LNCAP (cell line): ENCODE measurements at regions not wholly inside any gene's neighbourhood (a gene's known extent, or its start where the extent isn't known, plus 50 kb on each side); places are given as distances from the start of the nearest gene placed in this dataset.

Experiments
- TF ChIP-seq, protein P1 (sequence below): fragments of 450-650 bp; IDR thresholded peaks from 2 replicates; pipeline ENCODE4 v1.5.1; 2017; ENCODE audit warnings: mild to moderate bottlenecking

DNA sequence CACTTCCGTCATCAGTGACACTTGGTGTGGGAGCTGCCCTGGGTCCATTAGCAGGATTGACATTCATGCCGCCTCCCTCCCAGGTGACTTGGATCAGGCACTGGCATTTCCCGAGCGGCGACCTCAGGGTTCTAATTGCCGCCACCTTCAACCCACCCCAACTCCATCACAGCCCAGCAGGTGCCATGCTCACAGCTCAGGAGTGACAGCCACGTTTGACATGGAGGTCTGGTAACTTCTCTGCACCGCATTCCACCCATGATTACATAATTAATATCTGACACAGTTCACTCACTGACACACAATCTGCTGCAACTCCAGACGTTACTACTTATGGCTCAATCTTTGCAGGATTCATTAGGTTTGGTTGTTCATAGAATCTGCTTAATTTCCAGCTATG lies 450.9 kb upstream of the MYT1L start:
- TF ChIP-seq, protein P1, sequence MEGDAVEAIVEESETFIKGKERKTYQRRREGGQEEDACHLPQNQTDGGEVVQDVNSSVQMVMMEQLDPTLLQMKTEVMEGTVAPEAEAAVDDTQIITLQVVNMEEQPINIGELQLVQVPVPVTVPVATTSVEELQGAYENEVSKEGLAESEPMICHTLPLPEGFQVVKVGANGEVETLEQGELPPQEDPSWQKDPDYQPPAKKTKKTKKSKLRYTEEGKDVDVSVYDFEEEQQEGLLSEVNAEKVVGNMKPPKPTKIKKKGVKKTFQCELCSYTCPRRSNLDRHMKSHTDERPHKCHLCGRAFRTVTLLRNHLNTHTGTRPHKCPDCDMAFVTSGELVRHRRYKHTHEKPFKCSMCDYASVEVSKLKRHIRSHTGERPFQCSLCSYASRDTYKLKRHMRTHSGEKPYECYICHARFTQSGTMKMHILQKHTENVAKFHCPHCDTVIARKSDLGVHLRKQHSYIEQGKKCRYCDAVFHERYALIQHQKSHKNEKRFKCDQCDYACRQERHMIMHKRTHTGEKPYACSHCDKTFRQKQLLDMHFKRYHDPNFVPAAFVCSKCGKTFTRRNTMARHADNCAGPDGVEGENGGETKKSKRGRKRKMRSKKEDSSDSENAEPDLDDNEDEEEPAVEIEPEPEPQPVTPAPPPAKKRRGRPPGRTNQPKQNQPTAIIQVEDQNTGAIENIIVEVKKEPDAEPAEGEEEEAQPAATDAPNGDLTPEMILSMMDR: no peak

DNA sequence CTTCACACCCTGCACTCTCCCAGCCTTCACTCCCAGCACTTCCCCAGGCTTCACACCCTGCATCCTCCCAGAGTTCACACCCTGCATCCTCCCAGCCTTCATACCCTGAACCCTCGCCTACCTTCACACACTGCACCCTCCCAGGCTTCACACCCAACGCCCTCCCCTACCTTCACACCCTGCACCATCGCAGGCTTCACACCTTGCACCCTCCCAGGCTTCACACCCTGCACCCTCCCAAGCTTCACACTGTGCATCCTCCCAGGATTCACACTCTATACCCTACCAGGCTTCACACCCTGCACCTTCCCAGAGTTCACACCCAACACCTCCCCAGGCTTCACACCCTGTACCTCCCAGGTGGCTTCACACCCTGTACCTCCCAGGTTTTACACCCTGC lies 448.7 kb upstream of the MYT1L start:
- TF ChIP-seq, protein P1: no peak

DNA sequence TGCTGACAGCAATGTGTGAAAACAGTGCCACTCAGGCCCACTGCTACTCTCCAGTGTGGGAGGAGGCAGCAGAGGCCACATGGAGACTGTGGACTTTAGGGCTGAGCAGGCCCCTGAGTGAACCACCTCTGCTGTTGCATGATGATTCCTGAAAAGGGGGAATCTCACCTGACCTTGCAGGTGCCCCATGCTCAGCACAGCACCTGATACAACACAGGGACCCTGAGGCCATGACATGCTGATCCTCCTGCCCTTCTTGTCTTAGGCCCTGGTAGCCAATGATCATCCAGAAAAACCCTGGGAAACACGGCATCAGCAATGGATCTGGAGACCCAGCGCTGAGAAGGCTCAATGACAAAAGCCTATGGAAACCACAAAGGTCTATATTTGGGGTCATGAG lies 446.8 kb upstream of the MYT1L start:
- TF ChIP-seq, protein P1: no peak

DNA sequence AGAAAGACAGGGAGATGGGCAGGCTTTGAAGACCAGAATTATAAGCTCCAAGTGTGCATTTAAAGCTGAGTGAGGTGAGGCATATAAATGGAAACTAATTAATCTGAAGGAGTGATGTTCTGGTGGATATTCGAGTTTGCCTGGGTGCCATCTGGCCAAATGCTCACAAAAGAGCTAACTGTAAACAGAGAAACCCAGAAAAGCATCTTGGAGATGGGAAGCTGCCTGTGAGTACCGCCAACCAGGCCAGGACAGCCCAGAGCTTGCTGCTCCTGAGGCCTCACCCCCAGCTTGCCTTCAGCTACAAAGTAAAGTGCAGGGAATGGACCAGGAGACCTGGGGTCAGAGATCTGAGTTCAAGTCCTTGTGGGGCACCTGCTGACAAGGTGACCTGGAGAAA lies 446.1 kb upstream of the MYT1L start:
- TF ChIP-seq, protein P1: no peak

DNA sequence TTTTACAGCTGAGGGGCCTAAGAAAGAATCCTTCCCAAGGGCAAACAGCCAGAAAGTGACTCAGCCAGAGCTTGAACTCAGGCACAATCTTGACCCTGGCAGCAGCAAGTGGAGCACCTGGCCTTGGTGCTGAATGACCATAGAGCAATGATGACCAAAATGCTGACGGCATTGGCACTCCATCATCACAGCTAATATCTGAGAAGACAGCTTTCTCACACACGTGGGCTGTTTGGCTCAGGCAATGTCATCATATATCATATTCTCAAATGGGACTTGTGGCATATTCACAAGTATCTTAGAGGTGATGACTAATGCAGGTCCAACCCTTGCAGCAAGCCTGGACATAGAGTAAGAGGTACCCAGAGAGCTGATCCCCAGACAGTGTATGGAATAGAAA lies 443.9 kb upstream of the MYT1L start:
- TF ChIP-seq, protein P1: no peak

DNA sequence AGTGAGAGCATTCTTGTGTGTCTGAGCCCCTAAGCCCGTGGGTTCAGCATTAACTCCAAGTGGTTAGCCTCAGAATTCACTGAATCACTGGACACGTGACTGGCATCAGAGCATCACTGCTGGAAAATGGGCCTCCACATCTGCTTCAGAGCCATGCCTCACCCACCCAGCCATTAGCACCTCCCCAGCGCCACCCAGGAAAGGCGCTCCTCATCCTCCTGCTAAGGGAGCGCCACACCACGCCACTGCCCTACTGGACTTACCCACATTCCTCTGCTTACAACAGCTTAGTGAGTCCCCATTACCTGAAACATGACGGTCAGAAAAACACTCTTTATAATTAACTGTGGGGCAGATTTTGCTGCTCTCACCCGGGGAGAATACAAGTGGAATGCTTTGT lies 442.6 kb upstream of the MYT1L start:
- TF ChIP-seq, protein P1: no peak

DNA sequence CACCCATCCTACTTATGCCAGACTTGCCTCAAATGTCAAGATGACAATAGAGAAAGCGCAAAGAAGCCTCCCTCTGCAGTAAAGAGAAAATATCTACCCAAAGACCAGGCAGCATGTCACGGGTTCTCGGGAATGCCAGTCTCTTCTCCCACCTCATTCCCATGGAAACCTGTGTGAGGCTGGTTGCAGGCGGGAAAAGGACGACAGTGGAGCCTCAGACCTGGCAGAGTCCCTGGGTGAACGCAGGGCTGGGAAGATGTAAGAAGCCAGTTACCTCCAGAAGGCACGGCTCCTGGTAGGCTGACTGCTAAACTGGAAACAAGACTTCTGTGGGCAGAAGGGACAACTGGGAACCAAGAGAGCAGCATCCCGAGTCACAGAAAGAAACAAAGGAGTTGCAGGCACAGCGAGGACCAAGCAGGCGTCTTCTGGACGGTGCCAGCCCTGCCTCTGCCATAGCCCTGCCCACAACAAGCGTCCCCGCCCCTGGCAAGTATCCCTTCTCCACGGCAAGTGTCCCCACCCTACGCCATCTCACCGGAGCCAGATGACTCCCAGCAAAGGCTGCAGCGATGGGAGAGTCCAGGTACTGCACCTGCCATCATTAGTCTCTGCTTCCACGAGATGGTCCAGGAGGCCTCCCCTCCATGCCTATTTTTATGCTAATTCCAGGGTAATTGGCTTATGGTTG lies 440.8 kb upstream of the MYT1L start:
- TF ChIP-seq, protein P1: no peak
